MM.1S (cell line): ENCODE measurements at regions not wholly inside any gene's neighbourhood (a gene's known extent, or its start where the extent isn't known, plus 50 kb on each side); places are given as distances from the start of the nearest gene placed in this dataset.

Experiments
- DNase-seq: peaks from one replicate; pipeline ENCODE4 v3.0.0-alpha.2; 2015
- H2AFZ ChIP-seq: fragments of 300-600 bp; sonication (generic); 2 replicates; pipeline ENCODE4 v1.6.0; 2016; ENCODE audit warnings: antibody characterized with exemption, low read length
- H3F3A ChIP-seq: fragments of 300-600 bp; sonication (generic); 2 replicates; pipeline ENCODE4 v1.6.1; 2016; ENCODE audit warnings: mild to moderate bottlenecking, antibody characterized with exemption, low read length, moderate library complexity, mixed read lengths; ENCODE audit not compliant: insufficient read depth
- H3K27ac ChIP-seq: fragments of 300-600 bp; sonication (generic); 2 replicates; pipeline ENCODE4 v1.5.1; 2016; ENCODE audit warnings: mild to moderate bottlenecking, low read length
- H3K27me3 ChIP-seq: fragments of 300-600 bp; sonication (generic); replicated peaks from 2 replicates; pipeline ENCODE4 v1.6.0; 2016; ENCODE audit warnings: low read length; ENCODE audit not compliant: insufficient read depth
- H3K36me3 ChIP-seq: fragments of 300-600 bp; sonication (generic); replicated peaks from 2 replicates; pipeline ENCODE4 v1.6.1; 2016; ENCODE audit warnings: mild to moderate bottlenecking, low read length, mixed read lengths; ENCODE audit not compliant: insufficient read depth
- H3K4me1 ChIP-seq: fragments of 300-600 bp; sonication (generic); 2 replicates; pipeline ENCODE4 v1.6.1; 2016; ENCODE audit warnings: low read length, mixed read lengths
- H3K4me2 ChIP-seq: fragments of 300-600 bp; sonication (generic); 2 replicates; pipeline ENCODE4 v1.6.0; 2016; ENCODE audit warnings: low read depth, low read length
- H3K4me3 ChIP-seq: fragments of 300-600 bp; sonication (generic); 2 replicates; pipeline ENCODE4 v1.5.1; 2016; ENCODE audit warnings: low read length, mixed read lengths
- H3K79me2 ChIP-seq: fragments of 300-600 bp; sonication (generic); 2 replicates; pipeline ENCODE4 v1.6.1; 2016; ENCODE audit warnings: mixed run types, low read length, mixed read lengths
- H3K9ac ChIP-seq: fragments of 300-600 bp; sonication (generic); 2 replicates; pipeline ENCODE4 v1.6.1; 2016; ENCODE audit warnings: low read length, mixed read lengths
- H3K9me2 ChIP-seq: fragments of 300-600 bp; sonication (generic); replicated peaks from 2 replicates; pipeline ENCODE4 v1.6.1; 2016; ENCODE audit warnings: mild to moderate bottlenecking, low read length, mixed read lengths; ENCODE audit not compliant: insufficient read depth
- H3K9me3 ChIP-seq: fragments of 300-600 bp; sonication (generic); replicated peaks from 2 replicates; pipeline ENCODE4 v1.6.1; 2016; ENCODE audit warnings: mild to moderate bottlenecking, low read length, mixed read lengths; ENCODE audit not compliant: insufficient read depth
- H4K20me1 ChIP-seq: fragments of 300-600 bp; sonication (generic); 2 replicates; pipeline ENCODE4 v1.6.1; 2016; ENCODE audit warnings: mild to moderate bottlenecking, low read length, moderate library complexity, mixed read lengths; ENCODE audit not compliant: insufficient read depth
- CTCF ChIP-seq: fragments of 300-600 bp; sonication (generic); IDR thresholded peaks from 2 replicates; pipeline ENCODE4 v1.5.1; 2016; ENCODE audit warnings: antibody characterized with exemption, low read length, mixed read lengths
- EZH2 ChIP-seq: fragments of 300-600 bp; sonication (generic); optimal IDR thresholded peaks from 2 replicates; pipeline ENCODE3; 2017; ENCODE audit warnings: low read depth, mild to moderate bottlenecking, antibody characterized with exemption, low read length, mixed read lengths
- EZH2phosphoT487 ChIP-seq: fragments of 300-600 bp; sonication (generic); IDR thresholded peaks from 2 replicates; pipeline ENCODE4 v1.6.1; 2018; ENCODE audit warnings: antibody characterized with exemption, low read length

- peaks cover 8% of the 10 kb centered on the region for H3K4me1 ChIP-seq
- no peaks in the 10 kb centered on the region for H3K9me2 ChIP-seq
- H3K9ac ChIP-seq = no peak overlapping the region
- H3K36me3 ChIP-seq = no peaks in the 10 kb centered on the region
- no peaks in the 10 kb centered on the region for H3K27me3 ChIP-seq
- H3F3A ChIP-seq = peaks cover 14% of the 10 kb centered on the region; the same call in 1 of the 2 replicates
- no peaks in the 10 kb centered on the region for H3K9me3 ChIP-seq
- TF ChIP-seq EZH2 = no peak
- TF ChIP-seq CTCF = no peak
- TF ChIP-seq EZH2phosphoT487 = no peak
- no peak overlapping the region for H3K4me2 ChIP-seq
- no peak overlapping the region for H3K27ac ChIP-seq
- peaks cover 7% of the 10 kb centered on the region for H3K79me2 ChIP-seq
- H2AFZ ChIP-seq = no peak overlapping the region
- no peak overlapping the region for H3K4me3 ChIP-seq
- H4K20me1 ChIP-seq = no peaks in the 10 kb centered on the region
- DNase-seq = no peak
These were observed 80.4 kb upstream of the BCOR start for GRCh38 chrX:40177942-40178715.

GRCh38 chrX:40177489-40177888 is 79.7 kb upstream of the BCOR start:
- peak overlapping the region; percentile 73 for H3K4me2 ChIP-seq
- H3F3A ChIP-seq = peaks cover 14% of the 10 kb centered on the region; the same call in 1 of the 2 replicates
- TF ChIP-seq EZH2 = no peak
- TF ChIP-seq EZH2phosphoT487 = no peak
- TF ChIP-seq CTCF = no peak
- no peaks in the 10 kb centered on the region for H3K36me3 ChIP-seq
- no peaks in the 10 kb centered on the region for H3K9me3 ChIP-seq
- no peaks in the 10 kb centered on the region for H3K9me2 ChIP-seq
- peaks cover 13% of the 10 kb centered on the region for H3K79me2 ChIP-seq
- peak overlapping the region; percentile 97 for H3K9ac ChIP-seq
- H3K27me3 ChIP-seq = no peaks in the 10 kb centered on the region
- peaks cover 10% of the 10 kb centered on the region for H3K4me1 ChIP-seq
- H3K27ac ChIP-seq = peak overlapping the region; percentile 95; the same call in 1 of the 2 replicates
- no peak for DNase-seq
- H4K20me1 ChIP-seq = no peaks in the 10 kb centered on the region
- H3K4me3 ChIP-seq = peak overlapping the region; percentile 45
- 0 out of 2 replicates have a peak overlapping the region, but pooled peaks have one; percentile 22 for H2AFZ ChIP-seq

- no peaks in the 10 kb centered on the region for H3K27me3 ChIP-seq
- no peaks in the 10 kb centered on the region for H4K20me1 ChIP-seq
- no peaks in the 10 kb centered on the region for H3K9me3 ChIP-seq
- H3K27ac ChIP-seq = peak overlapping the region; percentile 95; the same call in 1 of the 2 replicates
- peak overlapping the region; percentile 73 for H3K4me2 ChIP-seq
- H2AFZ ChIP-seq = 0 out of 2 replicates have a peak overlapping the region, but pooled peaks have one; percentile 22
- peak overlapping the region; percentile 45 for H3K4me3 ChIP-seq
- H3K79me2 ChIP-seq = peaks cover 18% of the 10 kb centered on the region
- peaks cover 14% of the 10 kb centered on the region; the same call in 1 of the 2 replicates for H3F3A ChIP-seq
- no peaks in the 10 kb centered on the region for H3K9me2 ChIP-seq
- no peak for TF ChIP-seq EZH2
- peak; percentile 11; the same call in 1 of the 2 replicates for TF ChIP-seq CTCF
- no peak for TF ChIP-seq EZH2phosphoT487
- no peaks in the 10 kb centered on the region for H3K36me3 ChIP-seq
- DNase-seq = peak; percentile 42
- H3K9ac ChIP-seq = peak overlapping the region; percentile 97
- H3K4me1 ChIP-seq = peaks cover 10% of the 10 kb centered on the region
These were observed 79.3 kb upstream of the BCOR start for GRCh38 chrX:40177117-40177430.
